ENCODE measurements at regions not wholly inside any gene's neighbourhood (a gene's known extent, or its start where the extent isn't known, plus 50 kb on each side); places are given as distances from the start of the nearest gene placed in this dataset.
"Not testable (repeated sequence)": the region's sequence is repeated elsewhere in the genome, so short reads cannot be mapped to it uniquely, and the experiment has no call there.

GRCh38 chr3:192054881-192055280 is 593.9 kb downstream of the PYDC2 start:
- DNase-seq, result no peak

DNA sequence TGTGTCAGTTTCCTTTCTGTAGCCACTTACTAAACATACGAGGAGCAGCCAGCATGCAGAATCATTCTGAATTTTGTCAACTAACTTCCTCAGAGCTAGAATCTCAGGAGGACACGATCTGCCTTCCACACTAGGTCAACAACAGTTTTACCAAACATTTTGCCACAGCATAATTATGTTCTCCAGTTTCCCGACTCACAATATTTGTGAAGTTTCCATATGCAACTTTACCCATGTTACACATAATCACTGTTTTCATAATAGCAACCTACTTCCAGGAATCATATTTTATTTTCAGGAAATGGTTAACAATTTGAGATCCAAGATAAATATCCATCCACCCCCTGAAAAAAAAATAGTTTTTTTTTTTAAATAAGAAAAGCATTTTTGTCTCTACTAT is 595.0 kb downstream of the PYDC2 start:
- no peak for DNase-seq

GRCh38 chr3:192057261-192057660 is 596.3 kb downstream of the PYDC2 start:
- DNase-seq, result no peak

DNA sequence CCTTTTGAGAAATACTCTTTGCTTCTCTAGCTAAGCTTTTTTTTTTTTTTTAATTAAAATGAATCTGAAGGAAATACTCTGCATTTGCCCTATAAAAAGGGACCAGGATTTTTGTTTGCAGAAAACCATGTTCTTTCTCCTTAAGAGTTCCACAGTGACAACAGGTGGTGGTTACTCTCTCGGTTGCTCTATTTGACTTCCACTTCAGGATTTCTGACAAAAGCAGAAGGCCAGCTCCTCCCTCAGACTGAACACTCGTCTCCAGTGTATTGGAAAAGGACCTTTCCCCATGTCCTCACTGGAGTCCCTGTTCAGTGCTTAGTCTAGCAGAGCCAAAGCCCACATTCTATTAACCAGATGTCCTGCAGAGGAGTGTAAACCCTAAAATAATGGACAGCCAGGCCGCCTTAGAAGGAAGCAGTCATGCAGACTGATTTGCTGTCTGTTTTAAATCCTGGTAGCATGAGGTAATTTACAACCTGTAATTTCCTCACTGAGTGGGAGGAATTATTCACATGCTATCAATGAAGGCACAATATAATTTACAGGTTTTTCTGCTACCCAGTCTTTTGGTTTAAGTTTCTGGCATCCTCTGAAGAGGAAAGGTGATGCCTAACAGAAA is 599.3 kb downstream of the PYDC2 start:
- no peak for DNase-seq

DNA sequence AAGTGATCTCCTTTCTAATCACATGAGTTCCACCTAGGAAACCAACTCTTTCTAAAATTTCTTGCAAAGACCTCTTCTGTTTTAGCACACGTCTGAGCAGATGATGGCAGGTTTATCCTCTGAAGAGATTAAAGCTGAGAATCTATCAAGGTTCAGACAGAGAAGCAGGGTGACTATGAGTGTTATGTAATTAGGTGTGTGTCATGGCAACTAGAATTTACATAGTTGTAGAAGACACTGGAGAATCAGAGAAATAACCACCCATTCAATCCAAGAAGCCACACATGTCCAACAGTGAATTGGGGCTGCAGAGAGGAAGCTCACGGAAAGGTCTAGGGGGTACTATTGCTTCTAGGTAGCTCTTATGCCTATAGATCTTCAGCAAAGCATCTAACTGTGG is 600.5 kb downstream of the PYDC2 start:
- no peak for DNase-seq

- DNase-seq, result no peak
These were observed 601.2 kb downstream of the PYDC2 start for GRCh38 chr3:192062186-192062585.

DNA sequence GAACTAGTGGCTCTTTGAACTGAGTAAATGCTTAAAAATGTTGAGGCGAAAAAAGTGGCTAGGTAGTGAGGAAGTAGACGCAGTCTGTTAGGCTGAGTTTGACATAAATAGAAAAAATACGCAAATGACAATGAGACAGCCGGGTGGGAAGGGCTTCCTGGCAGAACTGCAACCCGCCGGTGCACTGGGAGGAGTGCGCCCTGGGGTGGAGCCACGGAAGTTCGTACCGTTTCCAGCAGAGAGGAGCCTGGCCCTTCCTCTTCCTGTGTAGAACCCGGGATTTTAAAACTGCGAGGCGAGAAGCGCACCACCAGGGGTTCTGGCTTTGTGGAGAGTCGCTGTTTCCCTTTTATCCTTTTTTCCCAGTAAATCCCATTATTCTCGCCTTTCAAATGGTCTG is 602.6 kb downstream of the PYDC2 start:
- no peak for DNase-seq

DNA sequence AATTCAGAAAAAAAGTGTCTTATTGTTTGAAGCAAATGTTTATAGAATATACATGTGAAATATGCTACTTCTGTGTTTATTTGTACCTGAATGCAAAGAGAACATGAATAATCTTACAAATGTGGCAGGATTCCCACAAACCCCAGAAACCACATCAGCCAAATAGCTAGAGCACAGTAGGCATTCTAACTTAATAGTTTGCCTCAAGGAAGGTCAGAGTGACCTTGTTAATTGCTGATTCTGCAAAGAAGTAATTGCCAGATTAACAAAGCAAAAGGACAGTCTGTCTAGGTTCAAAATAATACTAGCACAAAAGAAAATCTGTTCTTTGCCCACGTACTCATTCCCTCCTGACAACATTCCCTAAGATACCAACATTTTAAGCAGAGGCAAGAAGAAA is 604.0 kb downstream of the PYDC2 start:
- DNase-seq, result no peak

GRCh38 chr3:192066253-192066652 is 605.3 kb downstream of the PYDC2 start:
- not testable (repeated sequence) for DNase-seq

- DNase-seq, result no peak
These were observed 607.7 kb downstream of the PYDC2 start for GRCh38 chr3:192068464-192069254.

DNA sequence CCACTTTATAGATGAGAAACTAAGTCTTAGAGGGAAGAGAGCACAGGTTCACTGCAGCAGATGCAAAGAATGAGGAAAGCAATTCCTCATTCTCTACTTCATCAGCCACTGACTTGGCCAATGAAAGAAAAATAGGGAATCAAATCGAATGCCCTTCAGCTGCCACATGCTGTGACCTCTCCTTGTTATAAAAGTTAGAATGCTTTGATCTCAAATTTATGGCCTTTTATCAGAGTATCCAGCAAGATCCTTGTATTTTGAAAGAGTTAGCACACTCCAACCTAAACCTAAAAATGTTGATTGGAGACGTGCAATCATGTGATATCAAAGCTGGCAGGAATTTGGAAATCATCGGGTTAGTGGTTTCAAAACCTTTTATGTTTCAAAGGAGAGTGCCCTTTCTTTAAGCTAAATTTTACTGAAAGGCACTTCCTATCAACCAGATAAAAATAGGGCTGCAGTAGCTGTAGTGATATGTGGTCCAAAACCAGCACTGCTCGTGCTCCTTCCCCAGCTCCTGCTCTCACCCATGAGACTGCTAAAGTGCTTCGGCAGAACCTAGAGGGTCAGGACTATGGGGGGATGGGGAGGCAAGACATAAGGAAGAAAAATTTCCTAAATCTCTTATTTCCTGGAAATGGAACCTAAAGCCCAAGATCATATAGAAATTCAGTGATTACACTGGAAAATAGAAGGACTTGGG is 617.0 kb downstream of the PYDC2 start:
- DNase-seq, result no peak

DNA sequence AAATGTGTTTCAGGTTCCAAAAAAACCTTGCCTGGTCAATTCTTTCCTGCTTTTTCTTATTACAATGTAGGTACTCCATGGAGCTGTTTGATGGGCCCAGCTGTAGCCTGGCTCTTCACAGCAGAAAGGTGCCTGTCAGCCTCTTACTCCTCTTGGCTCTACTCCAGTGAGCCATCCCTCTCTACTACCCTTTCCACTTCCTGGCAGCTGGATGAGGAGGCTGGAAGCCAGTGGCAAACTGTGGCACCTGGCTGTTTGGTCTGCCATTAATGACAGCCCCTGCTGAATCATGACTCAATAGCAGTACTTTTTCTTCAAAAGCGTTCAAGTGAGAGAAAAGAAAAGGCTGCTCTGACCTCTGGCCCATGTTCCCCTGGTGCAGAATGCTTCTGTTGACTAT is 618.1 kb downstream of the PYDC2 start:
- DNase-seq, result no peak

GRCh38 chr3:192080336-192080735 is 619.4 kb downstream of the PYDC2 start:
- no peak for DNase-seq

GRCh38 chr3:192082730-192083660 is 622.0 kb downstream of the PYDC2 start:
- no peak for DNase-seq
